GM12892 (cell line): ENCODE measurements at regions not wholly inside any gene's neighbourhood (a gene's known extent, or its start where the extent isn't known, plus 50 kb on each side); places are given as distances from the start of the nearest gene placed in this dataset.

Experiments
- POLR2A ChIP-seq: IDR thresholded peaks from 2 replicates; pipeline ENCODE4 v1.6.1; 2011; ENCODE audit warnings: low read depth, low read length, control low read depth
- TAF1 ChIP-seq: IDR thresholded peaks from 2 replicates; pipeline ENCODE4 v1.6.1; 2011; ENCODE audit warnings: low read depth, mild to moderate bottlenecking, control low read depth, low read length, borderline replicate concordance

GRCh38 chr3:74023395-74023794 lies 398.7 kb upstream of the PDZRN3 start:
- no peak for TF ChIP-seq POLR2A
- no peak for TF ChIP-seq TAF1
